ENCODE measurements at regions not wholly inside any gene's neighbourhood (a gene's known extent, or its start where the extent isn't known, plus 50 kb on each side); places are given as distances from the start of the nearest gene placed in this dataset.

DNA sequence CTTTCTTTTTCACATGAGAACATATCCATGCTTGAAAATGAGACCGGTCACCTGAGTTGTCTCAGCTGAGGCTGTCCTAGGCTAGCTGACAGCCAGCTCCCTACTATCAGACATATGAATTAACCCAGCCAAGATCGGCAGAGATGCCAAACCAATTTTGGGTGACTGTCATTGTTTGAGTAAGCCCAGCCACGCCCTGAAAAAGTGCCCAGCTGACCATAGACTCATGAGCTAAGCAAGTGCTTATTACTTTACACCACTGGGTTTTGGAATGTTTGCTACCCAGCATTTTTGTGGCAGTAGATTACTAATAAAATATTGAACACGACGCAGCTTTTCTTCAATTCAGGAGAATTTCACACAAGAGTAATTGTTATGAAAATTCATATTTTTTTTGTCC is 265.2 kb upstream of the LYZL1 start:
- ATAC-seq (no peak), DNase-seq (ENCODE audit: low read depth, low spot score) (no peak)
- intact Hi-C loops (cut with micrococcal nuclease): no loop called here
- CTCF ChIA-PET: no interaction called here
- Histone ChIP-seq H3K27ac (ENCODE audit: low read depth, low read length) (no peak overlapping the region), H3K9ac (ENCODE audit: low read length) (no peak overlapping the region), H3K36me3 (ENCODE audit: control insufficient read depth in 1 of 2, insufficient read depth in 2 of 2, low read length in 2 of 2) (no peaks in the 10 kb centered on the region), H3K9me2 (ENCODE audit: insufficient read depth) (no peaks in the 10 kb centered on the region), H4K20me1 (ENCODE audit: insufficient read depth) (no peaks in the 10 kb centered on the region), H2AFZ (ENCODE audit: low read depth, low read length, poor library complexity, severe bottlenecking) (no peak overlapping the region), H3K4me1 (ENCODE audit: control insufficient read depth in 1 of 2, insufficient read depth in 2 of 2, low read length in 2 of 2) (no peaks in the 10 kb centered on the region), H3K4me2 (ENCODE audit: low read length) (no peak overlapping the region), H3K4me3 (replicated peaks in 1 of 2; ENCODE audit: low read depth in 1 of 2, low read length in 2 of 2) (no peak overlapping the region), H3K9me3 (ENCODE audit: control insufficient read depth in 1 of 2, insufficient read depth in 1 of 2, low read depth in 1 of 2, low read length in 2 of 2) (no peaks in the 10 kb centered on the region), H3K79me2 (ENCODE audit: insufficient read depth, low read length) (no peaks in the 10 kb centered on the region), H3K27me3 (ENCODE audit: insufficient read depth, low read length) (no peaks in the 10 kb centered on the region)
- BruUV-seq (replicated peaks): no TSS peak
- RAD21 ChIA-PET (ENCODE audit: low non-redundant PET in 1 of 2, low total read pairs in 2 of 2, uncharacterized antibody in 2 of 2, unreplicated experiment in 2 of 2): no interaction called here
- POLR2A ChIA-PET: interaction anchor here (0.7 kb wide), 1 partner anchor 22 kb away, joined by 3 read pairs; no protein-coding TSS in a partner anchor
- TF ChIP-seq CEBPB (IDR thresholded peaks at IDR 0.05; ENCODE audit: low read depth): no peak
- TF ChIP-seq RAD21 (IDR thresholded peaks at IDR 0.05; ENCODE audit: low read depth): no peak
- no peak for TF ChIP-seq ZNF274 (IDR thresholded peaks at IDR 0.05; ENCODE audit: low read depth, low read length)
- no peak for TF ChIP-seq ZFX (IDR thresholded peaks at IDR 0.05)
- TF ChIP-seq SP1 (IDR thresholded peaks at IDR 0.05; ENCODE audit: low read depth): no peak
- TF ChIP-seq POLR2AphosphoS5 (IDR thresholded peaks at IDR 0.05; ENCODE audit: low read depth, low read length): no peak

DNA sequence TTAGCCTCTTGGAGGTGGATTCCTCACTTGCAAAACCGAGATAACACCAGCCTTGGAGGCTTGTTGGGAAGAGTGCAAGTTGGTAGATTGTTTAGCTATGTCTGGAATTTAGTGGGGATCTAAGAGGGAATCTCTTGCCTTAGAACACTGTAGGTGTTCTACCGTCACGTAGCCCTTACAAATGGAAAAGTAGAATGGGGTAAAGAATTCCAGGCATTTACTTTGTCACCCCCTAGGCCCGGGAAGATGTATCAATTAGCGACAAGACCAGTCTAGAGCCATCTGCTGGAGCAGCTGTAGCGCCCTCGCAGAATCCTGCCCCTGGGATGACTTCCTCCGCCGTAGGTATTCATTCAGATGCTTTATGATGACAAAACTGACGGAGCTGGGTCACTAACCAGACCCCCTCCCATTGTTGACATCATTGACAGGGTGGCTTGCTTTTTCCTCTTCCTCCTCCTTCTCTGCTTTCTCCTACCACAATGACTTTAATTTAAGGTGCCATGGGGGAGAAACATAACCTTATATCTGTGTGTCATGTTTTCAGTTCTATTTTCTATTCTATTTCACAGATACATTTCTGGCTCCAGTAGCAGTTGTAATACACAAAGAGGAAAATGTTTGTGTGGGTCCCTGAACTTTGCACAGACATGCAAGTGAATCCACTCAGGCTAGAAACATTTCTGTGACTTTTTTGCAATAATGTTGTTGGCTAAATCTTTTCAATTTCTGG is 262.6 kb upstream of the LYZL1 start:
- Histone ChIP-seq H4K20me1 (ENCODE audit: insufficient read depth) (no peaks in the 10 kb centered on the region), H3K4me1 (ENCODE audit: control insufficient read depth in 1 of 2, insufficient read depth in 2 of 2, low read length in 2 of 2) (no peaks in the 10 kb centered on the region), H3K9ac (ENCODE audit: low read length) (no peak overlapping the region), H3K27ac (ENCODE audit: low read depth, low read length) (no peak overlapping the region), H3K36me3 (ENCODE audit: control insufficient read depth in 1 of 2, insufficient read depth in 2 of 2, low read length in 2 of 2) (no peaks in the 10 kb centered on the region), H3K9me2 (ENCODE audit: insufficient read depth) (no peaks in the 10 kb centered on the region), H3K79me2 (ENCODE audit: insufficient read depth, low read length) (no peaks in the 10 kb centered on the region), H3K4me3 (replicated peaks in 1 of 2; ENCODE audit: low read depth in 1 of 2, low read length in 2 of 2) (no peak overlapping the region), H3K27me3 (ENCODE audit: insufficient read depth, low read length) (no peaks in the 10 kb centered on the region), H3K9me3 (ENCODE audit: control insufficient read depth in 1 of 2, insufficient read depth in 1 of 2, low read depth in 1 of 2, low read length in 2 of 2) (no peaks in the 10 kb centered on the region), H2AFZ (ENCODE audit: low read depth, low read length, poor library complexity, severe bottlenecking) (no peak overlapping the region), H3K4me2 (ENCODE audit: low read length) (no peak overlapping the region)
- DNase-seq (ENCODE audit: low read depth, low spot score): no peak
- RAD21 ChIA-PET (ENCODE audit: low non-redundant PET in 1 of 2, low total read pairs in 2 of 2, uncharacterized antibody in 2 of 2, unreplicated experiment in 2 of 2): no interaction called here
- POLR2A ChIA-PET: no interaction called here
- BruUV-seq (replicated peaks): no TSS peak
- no peak for ATAC-seq
- intact Hi-C loops (cut with micrococcal nuclease): no loop called here
- CTCF ChIA-PET: interaction anchor here (1.6 kb wide), 1 partner anchor 35 kb away, joined by 3 read pairs; no protein-coding TSS in a partner anchor
- no peak for TF ChIP-seq ZNF274 (IDR thresholded peaks at IDR 0.05; ENCODE audit: low read depth, low read length)
- TF ChIP-seq, protein P1, sequence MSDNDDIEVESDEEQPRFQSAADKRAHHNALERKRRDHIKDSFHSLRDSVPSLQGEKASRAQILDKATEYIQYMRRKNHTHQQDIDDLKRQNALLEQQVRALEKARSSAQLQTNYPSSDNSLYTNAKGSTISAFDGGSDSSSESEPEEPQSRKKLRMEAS (IDR thresholded peaks at IDR 0.05): no peak
- TF ChIP-seq SIN3A (IDR thresholded peaks at IDR 0.05; ENCODE audit: low read depth): no peak
- no peak for TF ChIP-seq CEBPB (IDR thresholded peaks at IDR 0.05; ENCODE audit: low read depth)
- no peak for TF ChIP-seq SRF (IDR thresholded peaks at IDR 0.05; ENCODE audit: low read depth)
- no peak for TF ChIP-seq ZFX (IDR thresholded peaks at IDR 0.05)
- TF ChIP-seq FOSL1 (IDR thresholded peaks at IDR 0.05; ENCODE audit: low read depth): no peak
- TF ChIP-seq POLR2A (IDR thresholded peaks at IDR 0.05; ENCODE audit: borderline replicate concordance, extremely low read depth, insufficient read depth, insufficient read length): no peak
- TF ChIP-seq, protein P2, sequence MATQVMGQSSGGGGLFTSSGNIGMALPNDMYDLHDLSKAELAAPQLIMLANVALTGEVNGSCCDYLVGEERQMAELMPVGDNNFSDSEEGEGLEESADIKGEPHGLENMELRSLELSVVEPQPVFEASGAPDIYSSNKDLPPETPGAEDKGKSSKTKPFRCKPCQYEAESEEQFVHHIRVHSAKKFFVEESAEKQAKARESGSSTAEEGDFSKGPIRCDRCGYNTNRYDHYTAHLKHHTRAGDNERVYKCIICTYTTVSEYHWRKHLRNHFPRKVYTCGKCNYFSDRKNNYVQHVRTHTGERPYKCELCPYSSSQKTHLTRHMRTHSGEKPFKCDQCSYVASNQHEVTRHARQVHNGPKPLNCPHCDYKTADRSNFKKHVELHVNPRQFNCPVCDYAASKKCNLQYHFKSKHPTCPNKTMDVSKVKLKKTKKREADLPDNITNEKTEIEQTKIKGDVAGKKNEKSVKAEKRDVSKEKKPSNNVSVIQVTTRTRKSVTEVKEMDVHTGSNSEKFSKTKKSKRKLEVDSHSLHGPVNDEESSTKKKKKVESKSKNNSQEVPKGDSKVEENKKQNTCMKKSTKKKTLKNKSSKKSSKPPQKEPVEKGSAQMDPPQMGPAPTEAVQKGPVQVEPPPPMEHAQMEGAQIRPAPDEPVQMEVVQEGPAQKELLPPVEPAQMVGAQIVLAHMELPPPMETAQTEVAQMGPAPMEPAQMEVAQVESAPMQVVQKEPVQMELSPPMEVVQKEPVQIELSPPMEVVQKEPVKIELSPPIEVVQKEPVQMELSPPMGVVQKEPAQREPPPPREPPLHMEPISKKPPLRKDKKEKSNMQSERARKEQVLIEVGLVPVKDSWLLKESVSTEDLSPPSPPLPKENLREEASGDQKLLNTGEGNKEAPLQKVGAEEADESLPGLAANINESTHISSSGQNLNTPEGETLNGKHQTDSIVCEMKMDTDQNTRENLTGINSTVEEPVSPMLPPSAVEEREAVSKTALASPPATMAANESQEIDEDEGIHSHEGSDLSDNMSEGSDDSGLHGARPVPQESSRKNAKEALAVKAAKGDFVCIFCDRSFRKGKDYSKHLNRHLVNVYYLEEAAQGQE (IDR thresholded peaks at IDR 0.05; ENCODE audit: low read depth): no peak
- TF ChIP-seq ELF1 (IDR thresholded peaks at IDR 0.05; ENCODE audit: borderline replicate concordance, low read depth): no peak
- TF ChIP-seq, protein P3, sequence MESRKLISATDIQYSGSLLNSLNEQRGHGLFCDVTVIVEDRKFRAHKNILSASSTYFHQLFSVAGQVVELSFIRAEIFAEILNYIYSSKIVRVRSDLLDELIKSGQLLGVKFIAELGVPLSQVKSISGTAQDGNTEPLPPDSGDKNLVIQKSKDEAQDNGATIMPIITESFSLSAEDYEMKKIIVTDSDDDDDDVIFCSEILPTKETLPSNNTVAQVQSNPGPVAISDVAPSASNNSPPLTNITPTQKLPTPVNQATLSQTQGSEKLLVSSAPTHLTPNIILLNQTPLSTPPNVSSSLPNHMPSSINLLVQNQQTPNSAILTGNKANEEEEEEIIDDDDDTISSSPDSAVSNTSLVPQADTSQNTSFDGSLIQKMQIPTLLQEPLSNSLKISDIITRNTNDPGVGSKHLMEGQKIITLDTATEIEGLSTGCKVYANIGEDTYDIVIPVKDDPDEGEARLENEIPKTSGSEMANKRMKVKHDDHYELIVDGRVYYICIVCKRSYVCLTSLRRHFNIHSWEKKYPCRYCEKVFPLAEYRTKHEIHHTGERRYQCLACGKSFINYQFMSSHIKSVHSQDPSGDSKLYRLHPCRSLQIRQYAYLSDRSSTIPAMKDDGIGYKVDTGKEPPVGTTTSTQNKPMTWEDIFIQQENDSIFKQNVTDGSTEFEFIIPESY (IDR thresholded peaks at IDR 0.05; ENCODE audit: extremely low read depth, insufficient replicate concordance, low read length): no peak
- TF ChIP-seq CBX3 (IDR thresholded peaks at IDR 0.05; ENCODE audit: low read depth): no peak
- no peak for TF ChIP-seq SP1 (IDR thresholded peaks at IDR 0.05; ENCODE audit: low read depth)
- no peak for TF ChIP-seq RAD21 (IDR thresholded peaks at IDR 0.05; ENCODE audit: low read depth)

Data from HCT116 (cell line).